TTC549 (cell line): ENCODE measurements at regions not wholly inside any gene's neighbourhood (a gene's known extent, or its start where the extent isn't known, plus 50 kb on each side); places are given as distances from the start of the nearest gene placed in this dataset.
A peak's percentile ranks its signal among the peaks of the same experiment; 100 is the strongest.

Experiments
- FAIRE-seq: peaks from 2 replicates; lab custom pipeline; 2012; peaks lifted over from hg19 to GRCh38; lab: Jason Lieb, UNC

DNA sequence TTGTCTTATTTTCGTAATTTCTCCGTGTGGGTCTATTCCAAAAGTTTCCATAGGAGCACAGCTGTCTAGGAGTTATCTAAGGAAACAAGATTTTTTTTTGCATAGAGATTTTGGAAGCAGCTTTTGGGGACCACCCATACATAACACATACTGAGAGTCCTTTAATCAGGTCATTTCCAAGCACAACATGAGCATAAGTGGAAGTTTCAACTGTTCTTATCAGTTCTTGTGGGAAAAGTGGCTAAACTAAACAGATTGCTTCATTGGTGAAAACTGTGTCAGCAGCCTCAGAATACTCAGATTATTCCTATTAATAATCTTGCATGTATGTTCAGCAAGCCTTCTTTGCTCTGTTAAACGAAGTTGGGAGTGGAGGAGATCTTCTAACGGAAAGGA is 153.6 kb upstream of the TYRP1 start:
- FAIRE-seq, result no peak

DNA sequence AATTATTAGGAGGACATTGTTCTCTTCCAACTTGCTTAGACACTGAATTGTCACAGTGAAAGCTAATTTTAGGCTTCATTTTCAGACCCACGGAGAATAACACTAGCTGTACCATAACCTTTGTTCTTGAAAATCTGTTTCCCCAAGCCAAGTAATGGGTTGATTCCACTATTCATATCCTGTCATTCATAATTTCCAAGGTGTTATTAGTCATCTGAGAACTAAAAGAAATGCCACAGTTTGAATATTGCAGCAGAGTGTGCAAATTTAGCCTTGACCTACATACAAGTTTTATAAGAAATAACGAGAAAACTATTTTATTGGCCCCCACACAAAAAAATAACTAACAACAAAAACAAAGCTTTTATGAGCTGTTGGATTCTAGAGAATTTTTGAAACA is 148.5 kb upstream of the TYRP1 start:
- FAIRE-seq, result no peak

DNA sequence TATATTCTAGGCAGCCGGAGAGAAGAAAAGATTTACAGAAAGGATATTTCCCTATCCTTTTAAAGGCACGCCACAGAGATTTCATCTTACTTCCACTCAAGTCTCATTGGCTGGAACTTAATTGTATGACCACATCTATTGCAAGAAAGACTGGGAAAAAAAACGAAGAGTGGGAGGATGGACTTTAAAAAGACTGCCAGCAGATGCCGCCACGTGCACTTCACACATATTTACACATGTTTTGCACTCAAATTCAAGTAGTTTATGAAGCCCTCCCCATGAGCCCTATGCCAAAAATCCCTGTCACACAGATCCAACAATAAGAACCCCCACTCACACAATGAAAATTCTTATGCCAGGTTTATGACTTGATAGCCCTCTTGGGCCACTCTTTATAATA is 138.5 kb upstream of the TYRP1 start:
- FAIRE-seq, result peak; percentile 98

DNA sequence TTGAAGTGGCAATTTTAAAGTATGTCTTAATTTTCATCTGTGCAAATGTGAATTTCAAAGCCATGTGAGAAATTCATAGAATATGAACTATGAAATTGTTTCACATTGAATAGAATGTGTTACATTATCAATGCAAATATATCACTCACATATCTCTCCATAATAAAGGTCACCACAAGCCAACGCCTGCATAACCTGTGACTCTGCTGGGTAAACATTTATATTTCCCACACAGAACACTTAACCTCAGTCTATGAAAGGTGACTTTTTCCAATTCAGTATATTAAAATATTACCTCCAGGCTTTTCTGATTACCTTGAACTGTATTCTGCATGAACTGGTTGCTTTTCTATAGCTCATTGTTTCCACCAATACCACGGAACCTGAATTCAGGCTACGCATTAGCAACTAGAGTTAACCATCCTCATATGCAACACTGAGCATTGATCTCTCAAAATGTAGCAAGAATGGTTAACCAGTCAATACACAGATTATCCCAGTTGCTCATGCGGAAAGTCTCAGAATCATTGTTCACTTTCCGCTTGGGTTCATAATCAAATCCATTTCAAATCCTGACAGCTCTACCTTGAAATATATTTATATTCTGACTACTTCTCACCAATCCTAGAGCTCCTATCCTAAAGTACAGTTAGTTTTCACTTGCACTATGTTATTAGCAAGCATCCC is 126.6 kb upstream of the TYRP1 start:
- no peak for FAIRE-seq

DNA sequence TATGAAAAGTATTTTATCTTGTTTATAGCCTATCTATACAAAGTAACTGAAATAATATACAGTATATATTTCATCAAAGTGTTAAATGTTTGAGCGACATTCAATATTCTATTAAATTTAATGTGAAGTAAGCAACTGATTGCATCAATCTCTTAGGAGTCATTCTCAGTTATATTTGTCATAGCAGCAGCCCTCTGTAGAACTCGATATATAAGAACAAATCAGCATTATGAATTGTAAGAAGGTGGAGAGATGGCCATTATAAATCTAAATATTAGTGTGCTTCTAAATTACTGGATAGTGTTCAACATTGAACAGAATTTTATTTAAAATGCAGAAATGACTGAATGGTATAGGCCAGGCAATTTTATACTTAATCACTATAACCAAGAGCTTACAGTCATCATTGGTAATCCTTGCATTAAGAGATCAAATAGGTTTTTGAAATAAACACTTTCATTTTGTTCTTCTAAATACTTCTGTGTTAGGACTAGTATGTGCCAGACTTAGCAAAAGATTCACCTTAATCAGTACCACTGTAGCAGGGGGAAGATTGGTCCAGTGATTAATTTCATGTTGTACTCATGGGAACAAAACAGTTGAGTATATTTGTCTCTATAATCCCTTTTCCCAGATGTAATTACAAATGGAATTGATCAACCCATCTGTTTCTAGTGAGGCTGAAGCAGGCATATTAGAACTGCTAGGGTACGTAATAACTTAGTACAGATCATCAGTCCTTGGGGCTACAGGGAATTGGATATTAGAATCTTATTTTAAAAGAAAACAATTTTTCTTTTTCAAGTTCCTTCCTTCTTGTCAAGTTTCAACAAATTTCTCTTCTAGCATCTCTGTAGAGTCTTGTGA is 108.3 kb upstream of the TYRP1 start:
- FAIRE-seq, result no peak

DNA sequence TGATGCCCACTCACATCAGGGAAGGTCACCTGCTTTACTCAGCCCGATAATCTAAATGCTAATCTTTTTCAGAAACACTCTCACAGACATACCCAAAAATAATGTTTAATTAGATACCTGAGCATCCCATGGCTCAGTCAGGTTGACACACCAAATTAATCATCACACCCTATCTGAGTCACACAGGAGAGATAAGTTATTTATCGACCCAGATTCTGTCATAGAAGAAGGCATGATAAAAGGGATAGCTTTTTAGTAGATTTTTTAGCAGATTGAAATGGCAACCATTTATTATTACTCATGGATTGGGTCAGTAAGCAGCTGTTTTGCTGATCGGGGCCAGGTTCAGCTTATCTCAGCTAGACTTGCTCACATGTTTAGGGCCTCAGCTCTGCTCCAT is 97.8 kb upstream of the TYRP1 start:
- no peak for FAIRE-seq

DNA sequence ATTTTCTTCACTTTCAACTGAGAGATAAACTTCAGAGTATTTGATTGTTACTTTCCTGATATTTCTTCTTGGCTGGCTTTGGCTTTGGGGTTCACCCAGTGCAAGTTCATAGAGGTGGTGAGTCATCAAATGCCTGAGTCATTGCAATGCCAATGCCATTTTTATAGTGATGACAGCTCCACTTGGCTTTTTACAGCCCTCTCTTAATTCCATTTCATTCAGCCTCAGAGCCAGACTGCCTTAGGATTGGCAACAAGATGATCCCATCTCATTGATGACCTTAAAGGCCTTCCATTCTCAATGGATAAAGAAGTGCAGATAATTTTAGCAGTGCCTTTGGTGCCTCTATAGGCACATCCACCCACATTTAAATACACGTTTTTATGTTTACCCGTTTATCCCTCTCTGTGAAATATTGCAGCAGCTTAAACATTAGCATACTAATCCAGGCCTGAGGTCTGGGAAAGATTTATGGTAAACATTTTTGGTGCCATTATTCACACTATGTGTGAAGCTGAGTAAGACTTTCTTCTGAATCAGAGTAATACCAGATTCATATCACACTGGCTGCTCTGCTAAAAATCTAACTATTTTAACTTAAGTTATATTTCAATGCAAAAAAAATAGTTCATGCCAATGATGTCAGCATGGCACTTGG is 88.9 kb upstream of the TYRP1 start:
- FAIRE-seq, result no peak

DNA sequence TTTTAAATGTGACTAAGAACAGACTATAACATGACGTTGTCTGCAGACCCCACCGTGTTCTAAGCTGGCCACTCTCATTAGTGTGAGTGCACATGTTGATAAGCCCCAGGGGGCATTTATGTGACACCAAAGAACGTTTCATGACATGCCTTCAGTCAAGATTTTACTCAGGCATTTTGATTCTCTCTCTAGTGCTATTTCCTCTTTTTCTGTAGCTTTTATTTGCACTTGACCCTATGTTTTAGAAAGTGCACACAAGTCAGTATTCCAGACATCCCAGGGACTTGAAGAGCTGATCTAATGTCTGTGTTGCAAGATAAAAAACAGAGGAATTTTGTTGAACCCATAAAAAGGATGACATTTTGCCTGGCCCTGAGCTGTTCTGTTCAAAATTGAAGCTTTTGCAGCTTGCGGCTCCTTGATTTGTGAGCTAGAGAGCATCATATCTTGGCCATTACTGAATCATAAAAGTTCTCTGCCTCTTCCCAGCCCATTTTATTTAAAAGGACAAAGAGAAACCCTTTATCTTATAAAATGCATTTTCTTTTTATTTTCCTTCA is 80.9 kb upstream of the TYRP1 start:
- no peak for FAIRE-seq

DNA sequence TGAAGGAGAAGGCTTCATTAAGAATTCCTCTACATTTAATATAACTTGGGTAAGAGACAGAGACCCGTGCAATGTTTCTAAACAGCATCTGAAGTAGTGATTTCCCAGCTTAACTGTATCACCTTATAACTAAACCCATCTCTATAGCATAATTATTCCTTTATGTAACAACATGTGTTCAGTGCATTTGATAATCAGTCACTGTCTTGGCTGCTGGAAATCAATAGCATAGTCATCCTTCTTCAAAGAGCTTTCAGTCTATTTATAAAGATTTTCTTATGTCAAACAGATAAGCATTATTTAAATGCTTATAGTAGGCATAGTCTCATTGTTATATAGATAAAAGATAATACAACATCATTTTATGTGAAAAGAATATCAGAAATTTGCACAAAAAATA is 80.1 kb upstream of the TYRP1 start:
- FAIRE-seq, result no peak

DNA sequence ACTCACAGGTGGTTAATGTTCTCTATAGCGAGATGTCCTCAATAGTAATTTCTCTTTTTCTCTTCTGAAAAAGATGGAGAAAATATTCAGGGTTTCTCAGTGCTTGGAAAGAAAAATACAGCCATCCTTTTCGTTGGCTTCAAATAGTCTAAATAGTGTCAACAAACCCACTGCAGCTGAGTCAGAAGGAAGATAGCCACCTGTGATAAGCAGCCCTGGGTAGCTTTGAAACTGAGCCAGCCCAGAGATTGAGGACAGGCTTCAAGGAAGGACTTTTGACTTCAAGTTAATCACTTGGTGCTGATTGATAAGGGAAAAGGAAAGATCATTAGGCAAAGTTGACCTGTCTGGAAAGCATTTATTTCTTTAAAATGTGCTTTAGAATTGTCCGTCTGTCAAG is 78.7 kb upstream of the TYRP1 start:
- no peak for FAIRE-seq

DNA sequence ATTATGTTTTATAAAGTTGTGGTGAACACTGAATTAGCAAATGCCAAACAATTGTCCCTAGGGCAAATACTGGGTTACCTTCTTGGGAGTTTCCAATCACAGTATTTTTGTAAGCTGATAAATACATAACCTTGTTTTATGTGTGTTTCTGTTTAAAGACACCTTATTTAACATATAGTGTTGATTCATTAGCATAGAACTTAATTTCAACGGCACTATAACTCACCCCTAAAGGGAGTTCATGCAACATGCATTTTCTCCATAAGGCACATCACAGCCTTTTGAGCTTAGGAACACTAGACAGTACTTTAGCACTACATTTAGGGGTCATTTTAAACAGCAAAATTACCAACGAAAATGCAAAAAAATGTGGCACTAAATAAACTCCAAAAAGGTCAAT is 74.2 kb upstream of the TYRP1 start:
- FAIRE-seq, result no peak

DNA sequence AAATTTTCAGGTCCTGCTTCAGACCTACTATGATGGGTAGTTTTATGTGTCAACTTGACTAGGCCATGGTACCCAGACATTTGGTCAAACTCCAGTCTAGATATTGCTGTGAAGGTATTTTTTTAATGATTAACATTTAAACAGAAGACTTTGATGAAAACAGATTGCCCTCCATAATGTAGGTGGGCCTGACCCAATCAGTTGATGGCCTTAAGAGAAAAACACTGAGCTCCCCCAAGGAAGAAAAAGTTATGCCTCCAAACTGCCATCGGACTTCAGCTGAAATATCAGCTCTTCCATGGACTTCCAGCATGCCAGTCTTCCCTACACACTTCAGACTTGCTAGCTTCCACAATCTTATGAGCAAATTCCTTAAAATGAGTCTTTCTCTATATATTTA is 67.3 kb upstream of the TYRP1 start:
- no peak for FAIRE-seq

DNA sequence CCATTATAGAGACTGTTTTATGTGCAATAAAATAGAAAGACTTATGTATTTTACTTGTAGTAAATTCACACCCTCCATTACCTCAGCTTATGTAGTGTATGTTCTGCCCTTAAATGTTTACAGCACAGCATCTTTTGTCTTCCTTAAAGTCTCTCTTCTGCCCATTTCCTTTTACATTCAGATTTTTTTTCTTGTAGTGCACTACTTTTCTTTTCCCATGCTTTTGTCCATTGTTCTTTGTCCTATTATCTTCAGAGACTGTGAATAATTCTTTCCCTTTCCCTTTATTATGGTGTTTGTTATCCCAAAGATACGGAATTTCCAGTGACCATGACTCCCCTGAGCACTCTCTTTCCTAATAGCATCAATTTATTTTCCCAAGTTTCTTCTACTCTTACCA is 66.1 kb upstream of the TYRP1 start:
- FAIRE-seq, result no peak

DNA sequence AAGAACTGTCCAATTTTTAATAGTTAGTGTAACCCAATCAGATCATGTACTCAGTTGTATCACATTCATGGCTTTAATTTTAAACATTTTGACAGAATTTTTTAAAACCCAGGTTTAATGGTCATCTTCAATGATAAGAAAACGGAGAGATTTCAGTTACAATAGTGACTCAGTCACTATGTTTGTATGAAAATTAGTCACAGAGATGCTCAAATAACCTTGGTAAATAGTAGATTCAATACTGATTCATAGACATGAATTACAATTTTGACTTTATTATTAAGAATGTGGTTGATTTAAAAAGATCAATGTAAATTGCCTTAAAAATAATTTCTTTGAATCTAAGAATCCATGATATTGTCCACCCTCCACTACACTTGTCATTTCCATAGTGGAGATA is 64.6 kb upstream of the TYRP1 start:
- FAIRE-seq, result no peak

DNA sequence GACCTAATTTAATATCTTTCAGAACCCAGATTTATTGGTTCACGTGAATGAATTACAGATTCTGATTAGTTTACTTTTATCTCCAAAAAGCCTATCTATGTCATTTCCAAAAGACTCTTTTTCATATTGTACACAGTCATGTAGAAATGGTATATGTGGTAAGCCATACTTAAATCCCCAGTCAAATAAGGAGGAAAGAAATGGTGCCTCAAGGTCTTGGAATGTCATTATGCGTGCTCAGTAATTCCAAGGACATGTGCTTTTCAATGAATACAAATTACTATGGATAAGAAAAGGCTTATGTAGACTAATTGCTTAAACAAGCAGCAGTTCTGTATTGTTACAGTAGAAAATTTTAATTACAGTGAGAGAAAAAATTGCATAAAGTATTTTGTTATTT is 64.1 kb upstream of the TYRP1 start:
- peak; percentile 46 for FAIRE-seq

DNA sequence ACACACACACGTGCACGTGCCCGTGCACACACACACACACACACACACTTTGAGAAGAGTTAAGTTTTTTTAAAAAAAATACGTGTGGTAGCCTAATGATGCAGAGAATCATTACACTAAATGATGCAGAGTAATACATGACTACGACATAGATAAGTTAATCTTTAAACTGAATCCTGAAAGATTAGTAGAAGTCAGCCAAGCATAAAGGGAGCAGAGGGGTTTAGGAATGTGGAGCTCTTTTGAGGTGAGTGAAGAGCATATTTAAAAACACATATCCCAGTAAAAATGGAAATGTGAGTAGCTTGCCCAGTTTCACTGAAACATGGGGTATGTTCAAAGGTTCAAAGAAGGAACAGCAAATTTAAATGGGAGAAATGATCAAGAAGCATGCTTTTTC is 61.3 kb upstream of the TYRP1 start:
- no peak for FAIRE-seq

DNA sequence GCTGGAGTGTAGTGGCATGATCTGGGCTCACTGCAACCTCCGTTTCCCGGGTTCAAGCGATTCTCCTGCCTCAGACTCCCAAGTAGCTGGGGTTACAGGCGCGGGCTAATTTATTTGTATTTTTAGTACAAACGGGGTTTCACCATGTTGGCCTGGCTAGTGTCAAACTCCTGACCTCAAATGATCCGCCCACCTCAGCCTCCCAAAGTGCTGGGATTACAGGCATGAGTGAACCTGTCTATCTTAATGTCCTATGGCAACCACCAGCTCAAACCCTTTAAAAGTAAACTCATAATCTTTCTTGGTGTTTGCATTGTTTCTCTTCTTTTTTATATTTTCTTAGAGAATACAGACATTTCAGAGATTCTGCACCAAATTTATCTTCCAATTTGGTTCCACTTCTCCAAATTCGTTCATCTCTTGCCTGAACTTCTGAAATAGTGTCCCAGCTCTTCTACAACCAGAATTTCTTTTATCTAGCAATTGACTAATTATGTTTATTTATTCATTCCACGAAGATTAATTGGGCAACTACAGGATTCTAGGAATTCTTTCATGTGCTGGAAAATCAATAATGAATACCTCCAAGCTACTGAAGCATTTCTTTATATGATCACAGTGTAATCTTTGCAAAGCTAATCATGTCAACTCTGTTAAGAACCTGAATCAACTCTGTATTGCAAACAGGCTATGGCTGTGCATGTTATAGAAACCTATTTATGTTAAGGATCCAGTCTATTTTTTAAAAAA is 60.0 kb upstream of the TYRP1 start:
- peak; percentile 79 for FAIRE-seq

DNA sequence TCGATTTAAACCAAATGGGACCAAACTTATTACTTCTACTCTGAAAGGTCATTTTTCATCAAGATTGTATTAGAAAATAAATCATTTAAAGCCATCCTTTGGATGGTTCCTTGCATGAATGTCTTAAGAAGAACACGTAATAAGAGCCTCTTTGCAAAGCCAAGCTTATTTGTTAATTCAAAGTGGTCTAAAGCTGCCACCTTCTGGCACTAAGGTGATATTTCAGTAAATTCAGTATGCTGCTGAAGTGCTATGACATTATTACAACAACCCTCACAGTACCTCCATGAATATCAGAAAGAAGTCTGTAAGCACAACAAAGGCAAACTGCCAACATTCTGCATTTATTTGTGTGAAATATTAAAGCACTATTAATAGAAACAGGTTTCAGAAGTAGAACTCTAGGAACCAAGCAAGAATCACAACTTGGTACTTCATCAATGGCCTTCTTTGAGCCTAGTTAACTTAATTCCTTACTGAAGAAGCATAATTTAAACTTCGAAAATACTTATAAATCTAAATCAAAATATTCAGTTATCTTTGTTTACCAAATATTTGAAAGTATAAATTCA is 53.1 kb upstream of the TYRP1 start:
- FAIRE-seq, result peak; percentile 98

DNA sequence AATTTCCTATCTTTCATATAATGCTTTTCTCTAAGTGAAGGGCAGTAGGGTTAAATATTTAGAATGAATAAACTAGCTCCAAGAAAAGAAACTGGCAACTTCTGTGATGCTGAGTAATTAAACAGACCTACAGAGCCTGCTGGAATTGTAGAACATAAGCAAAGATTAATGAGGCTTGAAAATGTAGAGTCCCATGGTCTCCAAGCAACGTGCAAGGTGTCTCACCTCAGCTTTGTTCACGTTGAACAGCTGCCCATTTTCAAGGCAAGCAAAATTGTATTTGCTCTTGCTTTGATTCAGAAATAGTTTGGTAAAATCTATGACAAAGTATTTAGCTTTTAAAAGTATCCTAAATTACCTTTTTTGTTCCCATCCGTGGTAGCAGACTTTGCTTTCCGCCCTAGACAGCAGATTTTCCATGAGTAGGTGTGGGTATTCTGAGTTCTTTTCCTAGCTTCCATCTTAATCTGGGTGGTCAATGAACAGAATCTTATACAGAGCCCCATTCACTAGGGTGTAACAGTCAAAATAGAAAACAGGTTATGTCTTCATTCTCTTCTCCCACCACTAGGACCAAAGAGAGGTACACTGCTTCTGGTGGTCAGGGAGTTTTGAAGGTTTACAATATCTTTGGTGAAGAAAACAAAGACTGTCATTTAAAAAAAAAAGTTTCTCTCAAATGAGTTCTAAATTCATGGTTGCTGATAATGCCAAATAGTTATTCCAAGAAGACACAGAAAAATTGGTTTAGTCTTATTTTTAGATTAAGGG is 52.1 kb upstream of the TYRP1 start:
- FAIRE-seq, result no peak
